H1 (cell line): ENCODE measurements at regions not wholly inside any gene's neighbourhood (a gene's known extent, or its start where the extent isn't known, plus 50 kb on each side); places are given as distances from the start of the nearest gene placed in this dataset.

Experiments used
- CTCF ChIA-PET: fragments of 300-600 bp; sonication (Branson Sonifier 250); formaldehyde crosslinking; loops from one replicate; lab custom pipeline; 2021; ENCODE audit not compliant: partially characterized antibody; lab: Charles Lee
- POLR2A ChIA-PET: fragments of 300-600 bp; sonication (Branson Sonifier 250); formaldehyde crosslinking; loops from one replicate; lab custom pipeline; 2021; ENCODE audit warnings: inconsistent platforms; ENCODE audit not compliant: partially characterized antibody; lab: Charles Lee
- DNase-seq, 2 experiments: peaks; one replicate each; pipeline versions ENCODE4 v3.0.0 to v3.0.0-alpha.2; 2010 to 2022; ENCODE audit warnings: low spot score in 2 of 2, low read depth in 1 of 2, mixed read lengths in 1 of 2
- FAIRE-seq: peaks from 2 replicates; lab custom pipeline; 2011; peaks lifted over from hg19 to GRCh38; lab: Jason Lieb, UNC
- H2AFZ ChIP-seq: 2 replicates; pipeline ENCODE4 v1.8.1; 2012; ENCODE audit warnings: low read length, inconsistent platforms
- H2AK5ac ChIP-seq: 2 replicates; pipeline ENCODE4 v1.6.1; 2013; ENCODE audit warnings: low read depth, low read length
- H2BK120ac ChIP-seq: replicated peaks from 2 replicates; pipeline ENCODE3; 2013; ENCODE audit warnings: low read depth, low read length, inconsistent platforms
- H2BK12ac ChIP-seq: 2 replicates; pipeline ENCODE4 v1.6.1; 2013; ENCODE audit warnings: low read depth, low read length
- H2BK15ac ChIP-seq: 2 replicates; pipeline ENCODE4 v1.6.1; 2013; ENCODE audit warnings: low read length
- H2BK20ac ChIP-seq: 2 replicates; pipeline ENCODE4 v1.6.1; 2013; ENCODE audit warnings: low read length
- H2BK5ac ChIP-seq: 2 replicates; pipeline ENCODE4 v1.6.1; 2013; ENCODE audit warnings: low read depth, low read length
- H3K14ac ChIP-seq: 2 replicates; pipeline ENCODE4 v1.6.1; 2013; ENCODE audit warnings: inconsistent platforms; ENCODE audit not compliant: insufficient read length
- H3K18ac ChIP-seq: 2 replicates; pipeline ENCODE4 v1.6.1; 2013; ENCODE audit warnings: low read length; ENCODE audit errors: extremely low read depth
- H3K23ac ChIP-seq: 2 replicates; pipeline ENCODE4 v1.6.1; 2013; ENCODE audit warnings: inconsistent platforms; ENCODE audit not compliant: insufficient read length
- H3K23me2 ChIP-seq: 2 replicates; pipeline ENCODE4 v1.6.1; 2013; ENCODE audit warnings: low read depth, low read length
- H3K27ac ChIP-seq: 2 replicates; pipeline ENCODE4 v1.6.1; 2011; ENCODE audit warnings: low read depth, low read length, inconsistent platforms
- H3K27me3 ChIP-seq, 4 experiments: replicated peaks in 1 of 4; 1 replicate in 1 of 4; 2 replicates in 3 of 4; pipeline versions ENCODE4 v1.6.1 to v1.8.1; 2011 to 2013; ENCODE audit warnings: low read length in 3 of 4, mild to moderate bottlenecking in 3 of 4, inconsistent platforms in 2 of 4, mixed read lengths in 2 of 4, moderate library complexity in 1 of 4; ENCODE audit not compliant: control insufficient read depth in 3 of 4, insufficient read depth in 3 of 4; ENCODE audit errors: extremely low read depth in 1 of 4
- H3K36me3 ChIP-seq, 4 experiments: 2 replicates each; pipeline versions ENCODE4 v1.6.1 to v1.8.1; 2011 to 2013; ENCODE audit warnings: mild to moderate bottlenecking in 4 of 4, low read length in 3 of 4, moderate library complexity in 2 of 4, control low read depth in 1 of 4, inconsistent platforms in 1 of 4; ENCODE audit not compliant: insufficient read depth in 4 of 4, control insufficient read depth in 2 of 4
- H3K4ac ChIP-seq: replicated peaks from 2 replicates; pipeline ENCODE3; 2013; ENCODE audit warnings: low read length, low read depth, mixed read lengths, inconsistent platforms; ENCODE audit not compliant: insufficient read length
- H3K4me1 ChIP-seq, 4 experiments: replicated peaks in 1 of 4; 1 replicate in 1 of 4; 2 replicates in 3 of 4; pipeline versions ENCODE4 v1.6.1 to v1.8.1; 2011 to 2013; ENCODE audit warnings: low read length in 3 of 4, inconsistent platforms in 2 of 4, mixed read lengths in 1 of 4; ENCODE audit not compliant: insufficient read depth in 4 of 4, control insufficient read depth in 3 of 4
- H3K4me2 ChIP-seq, 2 experiments: 2 replicates each; pipeline versions ENCODE4 v1.6.1 to v1.8.1; 2011 to 2013; ENCODE audit warnings: low read depth in 2 of 2, low read length in 2 of 2, control low read depth in 1 of 2, inconsistent platforms in 1 of 2, mild to moderate bottlenecking in 1 of 2; ENCODE audit not compliant: insufficient read depth in 1 of 2
- H3K4me3 ChIP-seq, 4 experiments: fragments of 200-600, 300-600 bp in 1 of 4; sonication (generic), shearing (Covaris generic), sonication (Bioruptor Twin) in 1 of 4; 2 replicates each; pipeline versions ENCODE4 v1.5.1 to v1.8.1; 2011 to 2016; ENCODE audit warnings: low read length in 4 of 4, low read depth in 3 of 4, control low read depth in 2 of 4, inconsistent platforms in 2 of 4, mild to moderate bottlenecking in 2 of 4, mixed read lengths in 1 of 4, moderate library complexity in 1 of 4; ENCODE audit not compliant: insufficient read depth in 2 of 4; ENCODE audit errors: extremely low read depth in 1 of 4
- H3K56ac ChIP-seq: replicated peaks from 2 replicates; pipeline ENCODE3; 2013; ENCODE audit warnings: low read depth, mild to moderate bottlenecking, mixed read lengths, low read length, inconsistent platforms; ENCODE audit not compliant: insufficient read length
- H3K79me1 ChIP-seq: 2 replicates; pipeline ENCODE4 v1.6.1; 2013; ENCODE audit warnings: low read depth, low read length, control low read depth
- H3K79me2 ChIP-seq, 2 experiments: 2 replicates each; pipeline versions ENCODE4 v1.6.1 to v1.8.1; 2012 to 2013; ENCODE audit warnings: low read length in 2 of 2, mild to moderate bottlenecking in 2 of 2, inconsistent platforms in 1 of 2; ENCODE audit not compliant: insufficient read depth in 2 of 2, control insufficient read depth in 1 of 2
- H3K9ac ChIP-seq, 4 experiments: replicated peaks in 1 of 4; 1 replicate in 1 of 4; 2 replicates in 3 of 4; pipeline versions ENCODE4 v1.6.1 to v1.8.1; 2011 to 2013; ENCODE audit warnings: low read depth in 3 of 4, low read length in 3 of 4, control low read depth in 2 of 4, mild to moderate bottlenecking in 2 of 4, moderate library complexity in 2 of 4, inconsistent platforms in 1 of 4; ENCODE audit errors: extremely low read depth in 1 of 4
- H3K9me3 ChIP-seq, 2 experiments: 2 replicates each; pipeline versions ENCODE4 v1.6.1 to v1.8.1; 2012 to 2013; ENCODE audit warnings: mild to moderate bottlenecking in 2 of 2, moderate library complexity in 2 of 2, control low read depth in 1 of 2, inconsistent platforms in 1 of 2, low read depth in 1 of 2, low read length in 1 of 2, mixed read lengths in 1 of 2; ENCODE audit not compliant: insufficient read depth in 2 of 2
- H4K20me1 ChIP-seq, 2 experiments: replicated peaks in 1 of 2; 2 replicates each; pipeline versions ENCODE3 to v1.8.1; 2011 to 2013; ENCODE audit warnings: inconsistent platforms in 2 of 2, low read length in 2 of 2, mild to moderate bottlenecking in 1 of 2; ENCODE audit not compliant: insufficient read depth in 2 of 2, control insufficient read depth in 1 of 2
- H4K5ac ChIP-seq: 2 replicates; pipeline ENCODE4 v1.6.1; 2013; ENCODE audit warnings: low read length, low read depth, mixed read lengths, inconsistent platforms; ENCODE audit not compliant: insufficient read length
- H4K8ac ChIP-seq: 2 replicates; pipeline ENCODE4 v1.8.0; 2013; ENCODE audit warnings: mild to moderate bottlenecking, moderate library complexity, low read length, inconsistent platforms; ENCODE audit not compliant: insufficient read depth; ENCODE audit errors: extremely low read depth
- H4K91ac ChIP-seq: replicated peaks from 2 replicates; pipeline ENCODE3; 2013; ENCODE audit warnings: low read length, mixed read lengths, inconsistent platforms; ENCODE audit not compliant: insufficient read length
- BRCA1 ChIP-seq: IDR thresholded peaks from 2 replicates; pipeline ENCODE4 v1.6.1; 2012; ENCODE audit warnings: low read depth, low read length, improper control_type of control experiment
- KDM4A ChIP-seq: IDR thresholded peaks from one replicate; pipeline ENCODE4 v1.7.1; 2012; ENCODE audit warnings: low read depth, mild to moderate bottlenecking, moderate library complexity, low read length, inconsistent platforms; ENCODE audit not compliant: severe bottlenecking
- RAD21 ChIP-seq, 2 experiments: IDR thresholded peaks in 1 of 2; conservative IDR thresholded peaks in 1 of 2; 2 replicates each; pipeline ENCODE4 v1.6.1; 2011; ENCODE audit warnings: low read depth in 2 of 2, low read length in 2 of 2, improper control_type of control experiment in 1 of 2, inconsistent platforms in 1 of 2, mild to moderate bottlenecking in 1 of 2, moderate library complexity in 1 of 2
- RFX5 ChIP-seq: IDR thresholded peaks from 2 replicates; pipeline ENCODE4 v1.6.1; 2011; ENCODE audit warnings: low read depth, low read length, improper control_type of control experiment, borderline replicate concordance
- RXRA ChIP-seq: IDR thresholded peaks from 2 replicates; pipeline ENCODE4 v1.6.1; 2011; ENCODE audit warnings: low read depth, mild to moderate bottlenecking, low read length, moderate library complexity; ENCODE audit not compliant: insufficient read depth
- SIN3A ChIP-seq, 2 experiments: IDR thresholded peaks in 1 of 2; conservative IDR thresholded peaks in 1 of 2; 2 replicates each; pipeline ENCODE4 v1.6.1; 2011 to 2012; ENCODE audit warnings: low read length in 2 of 2, improper control_type of control experiment in 1 of 2, low read depth in 1 of 2, mild to moderate bottlenecking in 1 of 2
- SIX5 ChIP-seq: IDR thresholded peaks from 2 replicates; pipeline ENCODE4 v1.6.1; 2011; ENCODE audit warnings: mild to moderate bottlenecking, low read depth, low read length
- SP4 ChIP-seq: IDR thresholded peaks from 2 replicates; pipeline ENCODE4 v1.6.1; 2012; ENCODE audit warnings: low read length, inconsistent platforms
- SRF ChIP-seq: IDR thresholded peaks from 2 replicates; pipeline ENCODE4 v1.6.1; 2011; ENCODE audit warnings: mild to moderate bottlenecking, low read depth, low read length, moderate library complexity
- TAF7 ChIP-seq: optimal IDR thresholded peaks from 2 replicates; pipeline ENCODE3; 2011; ENCODE audit warnings: low read depth, mild to moderate bottlenecking, inconsistent platforms, low read length, moderate library complexity, borderline replicate concordance
- TCF12 ChIP-seq: IDR thresholded peaks from 2 replicates; pipeline ENCODE4 v1.6.1; 2011; ENCODE audit warnings: low read depth, mild to moderate bottlenecking, low read length
- TEAD4 ChIP-seq: IDR thresholded peaks from 2 replicates; pipeline ENCODE4 v1.6.1; 2012; ENCODE audit warnings: low read depth, low read length, inconsistent platforms, mixed read lengths
- WGBS, 2 experiments: shearing (Covaris generic) in 1 of 2; methylation state at CpG; one replicate each; pipeline versions ENCODE4 v1.1.6 to v1.1.7; 2013 to 2015; ENCODE audit warnings: low lambda C conversion rate in 2 of 2, mixed read lengths in 2 of 2, inconsistent platforms in 1 of 2, low coverage in 1 of 2, missing lambda C conversion rate in 1 of 2; ENCODE audit not compliant: insufficient replicate concordance in 2 of 2, insufficient coverage in 1 of 2, insufficient read length in 1 of 2; ENCODE audit errors: extremely low coverage in 1 of 2, missing lambda C conversion rate in 1 of 2; 5-methylcytosine and 5-hydroxymethylcytosine counted together

DNA sequence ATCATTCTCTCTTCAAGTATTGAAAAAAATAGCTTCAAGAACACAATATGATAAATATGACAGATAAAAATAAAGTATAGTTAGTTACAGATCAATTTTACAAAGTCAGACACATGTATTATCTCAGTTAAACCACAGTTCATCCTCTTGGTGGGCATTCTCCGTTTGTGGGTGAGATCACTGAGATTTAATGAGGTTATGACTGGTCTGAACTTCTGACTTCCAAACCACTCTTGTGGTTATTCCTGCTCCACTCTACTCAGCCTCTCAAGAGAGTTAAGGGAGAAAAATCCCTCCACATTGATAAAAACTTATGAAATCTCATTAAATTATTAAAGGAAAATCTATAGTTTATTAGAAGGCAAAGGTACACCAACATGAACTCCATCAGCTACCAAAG, 229.9 kb upstream of the LRTM1 start:
- no peak overlapping the region for H2BK12ac ChIP-seq
- no peaks in the 10 kb centered on the region for H3K27me3 ChIP-seq
- H2BK20ac ChIP-seq: no peak overlapping the region
- DNase-seq: no peak
- no peak overlapping the region for H2AFZ ChIP-seq
- H3K4me1 ChIP-seq: no peaks in the 10 kb centered on the region
- H3K79me1 ChIP-seq: no peaks in the 10 kb centered on the region
- no peak overlapping the region for H3K4me2 ChIP-seq
- H4K5ac ChIP-seq: no peak overlapping the region
- no peaks in the 10 kb centered on the region; the same call in 1 of the 2 replicates for H3K23me2 ChIP-seq
- TF ChIP-seq SIX5: no peak
- no peak for TF ChIP-seq SIN3A (conservative IDR thresholded peaks at IDR 0.05 in 1 of 2, IDR thresholded peaks at IDR 0.05 in 1 of 2; ENCODE audit: low read depth in 1 of 2, low read length in 2 of 2)
- no peak for TF ChIP-seq KDM4A
- TF ChIP-seq TAF7: no peak
- TF ChIP-seq TCF12: no peak
- no peak for TF ChIP-seq RXRA
- TF ChIP-seq SP4: no peak
- no peak for TF ChIP-seq RFX5
- no peak for TF ChIP-seq TEAD4
- no peak for TF ChIP-seq RAD21 (IDR thresholded peaks at IDR 0.05 in 1 of 2, conservative IDR thresholded peaks at IDR 0.05 in 1 of 2; ENCODE audit: low read depth in 2 of 2, low read length in 2 of 2)
- no peak for TF ChIP-seq BRCA1
- no peak for TF ChIP-seq SRF
- TF ChIP-seq, all 59 proteins: peak for 0
- Histone ChIP-seq H3K36me3 (no peaks in the 10 kb centered on the region), H3K79me2 (no peaks in the 10 kb centered on the region), H2AK5ac (no peak overlapping the region), H4K91ac (no peak overlapping the region), H3K4ac (no peak overlapping the region), H2BK5ac (no peak overlapping the region), H3K14ac (no peak overlapping the region), H3K23ac (no peak overlapping the region), H2BK120ac (no peak overlapping the region), H3K9ac (no peak overlapping the region), H2BK15ac (no peak overlapping the region), H3K18ac (no peak overlapping the region), H3K4me3 (no peak overlapping the region), H4K8ac (no peak overlapping the region), H3K56ac (no peak overlapping the region), H3K27ac (no peak overlapping the region), H4K20me1 (no peaks in the 10 kb centered on the region), H3K9me3 (no peaks in the 10 kb centered on the region)
- WGBS, 2 experiments: 100% methylated on average over 1 of the region's 1 CpG; no CpG with 5 or more reads in 1 of the 2 experiments
- ChIA-PET POLR2A (no interaction called here), CTCF (interaction anchor here (1.0 to 1.7 kb wide), 2 partner anchors 23 to 48 kb away, joined by 3 to 8 read pairs; no protein-coding TSS in a partner anchor)
- no peak for FAIRE-seq
